ENCODE measurements at regions not wholly inside any gene's neighbourhood (a gene's known extent, or its start where the extent isn't known, plus 50 kb on each side); places are given as distances from the start of the nearest gene placed in this dataset.

- no peak for TF ChIP-seq CTCF (IDR thresholded peaks at IDR 0.05; ENCODE audit: insufficient read depth, missing control alignments)
- no peak for DNase-seq (ENCODE audit: insufficient read length, low spot score)
- no peak for FAIRE-seq
Measured at GRCh38 chr10:81002382-81002781, 464.7 kb downstream of the SH2D4B start.

- DNase-seq (ENCODE audit: insufficient read length, low spot score) (no peak), FAIRE-seq (no peak)
- TF ChIP-seq CTCF (IDR thresholded peaks at IDR 0.05; ENCODE audit: insufficient read depth, missing control alignments), result no peak
Measured at GRCh38 chr10:81007872-81008271, 470.2 kb downstream of the SH2D4B start.

GRCh38 chr10:81008726-81009125 lies 471.0 kb downstream of the SH2D4B start:
- no peak for TF ChIP-seq CTCF (IDR thresholded peaks at IDR 0.05; ENCODE audit: insufficient read depth, missing control alignments)
- FAIRE-seq (no peak), DNase-seq (ENCODE audit: insufficient read length, low spot score) (no peak)

- no peak for TF ChIP-seq CTCF (IDR thresholded peaks at IDR 0.05; ENCODE audit: insufficient read depth, missing control alignments)
- DNase-seq (ENCODE audit: insufficient read length, low spot score), result no peak
- no peak for FAIRE-seq
Measured at GRCh38 chr10:81009296-81009695, 471.6 kb downstream of the SH2D4B start.

- no peak for TF ChIP-seq CTCF (IDR thresholded peaks at IDR 0.05; ENCODE audit: insufficient read depth, missing control alignments)
- FAIRE-seq (peak; percentile 56), DNase-seq (ENCODE audit: insufficient read length, low spot score) (no peak)
Measured at GRCh38 chr10:81013771-81014170, 476.1 kb downstream of the SH2D4B start.

GRCh38 chr10:81019029-81019890 lies 481.6 kb downstream of the SH2D4B start:
- TF ChIP-seq CTCF (IDR thresholded peaks at IDR 0.05; ENCODE audit: insufficient read depth, missing control alignments), result peak; percentile 83
- no peak for FAIRE-seq
- no peak for DNase-seq (ENCODE audit: insufficient read length, low spot score)

- FAIRE-seq (no peak), DNase-seq (ENCODE audit: insufficient read length, low spot score) (no peak)
- no peak for TF ChIP-seq CTCF (IDR thresholded peaks at IDR 0.05; ENCODE audit: insufficient read depth, missing control alignments)
Measured at GRCh38 chr10:81021428-81022129, 483.9 kb downstream of the SH2D4B start.

All from D721Med (cell line).